GM19455 (cell line): ENCODE measurements at regions not wholly inside any gene's neighbourhood (a gene's known extent, or its start where the extent isn't known, plus 50 kb on each side); places are given as distances from the start of the nearest gene placed in this dataset.
"Not testable (repeated sequence)": the region's sequence is repeated elsewhere in the genome, so short reads cannot be mapped to it uniquely, and the experiment has no call there.

Experiments
- ATAC-seq: cut with Tn5 transposase; IDR thresholded peaks from one replicate; pipeline ENCODE4 v1.9.1; 2021; ENCODE audit not compliant: unreplicated experiment

DNA sequence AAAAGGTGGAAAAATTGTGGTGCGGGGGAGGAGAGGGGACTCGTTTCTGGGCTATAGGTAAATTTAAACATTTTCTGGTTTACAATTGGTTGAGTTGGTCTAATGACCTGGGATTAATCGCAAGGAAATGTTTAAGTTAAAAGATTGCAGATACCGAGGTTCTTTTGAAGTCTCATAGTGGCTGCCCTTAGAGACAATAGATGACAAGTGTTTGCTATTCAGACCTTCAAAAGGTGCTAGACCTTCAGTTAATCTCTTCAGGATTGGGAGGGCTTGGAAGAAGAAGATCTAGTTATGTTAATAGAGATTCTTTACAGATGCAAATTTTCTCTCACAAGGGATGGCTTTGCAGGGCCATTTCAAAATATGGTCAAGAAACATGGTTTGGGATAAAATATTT, 2286.1 kb upstream of the AGA start:
- ATAC-seq: no peak

DNA sequence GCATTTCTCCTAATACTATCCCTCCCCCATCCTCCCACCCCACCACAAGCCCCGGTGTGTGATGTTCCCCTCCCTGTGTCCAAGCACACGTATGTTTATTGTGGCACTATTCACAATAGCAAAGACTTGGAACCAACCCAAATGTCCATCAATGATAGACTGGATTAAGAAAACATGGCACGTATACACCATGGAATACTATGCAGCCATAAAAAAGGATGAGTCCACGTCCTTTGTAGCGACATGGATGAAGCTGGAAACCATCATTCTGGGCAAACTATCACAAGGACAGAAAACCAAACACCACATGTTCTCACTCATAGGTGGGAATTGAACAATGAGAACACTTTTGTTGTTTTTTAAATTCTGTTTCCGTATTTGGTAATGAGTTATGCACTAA, 2294.6 kb upstream of the AGA start:
- ATAC-seq: not testable (repeated sequence)

DNA sequence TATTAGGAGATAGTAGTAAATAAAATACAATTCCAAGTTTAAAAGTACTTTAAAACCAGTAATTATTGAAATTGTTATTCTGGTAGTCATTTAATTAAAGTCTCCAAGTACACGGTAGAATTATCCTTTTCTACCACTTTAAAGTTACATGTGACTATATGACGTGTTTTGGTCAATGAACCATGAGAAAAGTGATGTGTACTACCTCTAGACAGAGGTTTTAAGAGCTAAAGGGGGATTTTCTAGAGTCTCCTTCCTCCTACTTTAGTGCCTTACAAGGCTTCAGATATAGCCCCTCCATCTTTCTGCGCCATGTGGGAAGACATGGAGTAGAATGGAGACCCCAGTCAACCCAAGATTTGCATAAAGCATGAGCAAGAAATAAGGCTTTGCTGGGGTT, 2296.6 kb upstream of the AGA start:
- no peak for ATAC-seq

DNA sequence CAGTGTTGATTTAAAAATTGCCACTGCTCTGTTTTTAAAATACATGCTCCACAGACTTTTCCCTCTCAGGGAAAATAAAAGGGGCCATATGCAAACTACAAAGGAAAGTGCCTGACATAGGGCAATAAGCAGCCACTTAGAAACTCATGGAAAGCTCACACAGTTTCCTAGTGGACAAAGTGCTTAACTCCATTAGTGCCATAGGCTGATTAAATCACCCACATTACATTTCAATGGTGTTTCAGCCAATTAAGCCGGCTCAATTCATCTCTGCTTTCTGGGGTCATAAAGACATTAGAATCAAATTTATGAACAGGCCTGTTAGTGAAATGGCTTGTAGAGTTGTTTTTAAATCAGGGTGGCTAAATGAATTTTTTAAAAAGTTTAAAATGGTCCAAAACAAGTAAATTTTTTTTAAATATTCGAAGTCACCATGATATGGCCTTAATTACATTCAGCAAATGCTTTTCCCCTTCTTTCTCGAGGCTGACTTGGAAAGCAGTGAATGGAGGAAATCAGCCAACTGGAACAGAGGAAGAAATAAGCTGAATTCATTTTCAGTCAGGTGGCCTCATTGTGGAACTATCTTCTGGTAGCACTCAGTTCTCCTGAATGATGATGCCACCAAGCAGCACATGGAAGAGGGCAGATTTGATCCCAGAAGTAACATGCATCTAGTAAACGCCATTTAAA, 2305.1 kb upstream of the AGA start:
- no peak for ATAC-seq

DNA sequence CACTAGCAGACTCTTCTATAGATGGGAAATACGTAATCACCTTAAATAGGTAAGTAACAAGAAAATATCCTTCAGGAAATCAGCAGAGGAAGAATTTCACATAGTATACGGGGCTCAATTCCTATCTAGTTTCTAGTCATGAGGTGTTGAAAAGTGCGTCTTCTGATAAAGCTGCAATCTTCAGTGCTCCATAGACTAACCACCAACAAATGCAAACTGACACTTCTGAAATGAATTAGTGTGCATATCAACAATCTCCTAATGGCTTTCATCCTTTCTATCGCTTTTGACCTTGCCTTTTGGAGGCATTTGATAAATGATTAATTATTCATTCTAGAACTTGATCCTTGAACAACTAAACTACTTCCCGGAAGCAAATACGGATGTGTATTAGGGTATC, 2306.6 kb upstream of the AGA start:
- ATAC-seq: no peak

DNA sequence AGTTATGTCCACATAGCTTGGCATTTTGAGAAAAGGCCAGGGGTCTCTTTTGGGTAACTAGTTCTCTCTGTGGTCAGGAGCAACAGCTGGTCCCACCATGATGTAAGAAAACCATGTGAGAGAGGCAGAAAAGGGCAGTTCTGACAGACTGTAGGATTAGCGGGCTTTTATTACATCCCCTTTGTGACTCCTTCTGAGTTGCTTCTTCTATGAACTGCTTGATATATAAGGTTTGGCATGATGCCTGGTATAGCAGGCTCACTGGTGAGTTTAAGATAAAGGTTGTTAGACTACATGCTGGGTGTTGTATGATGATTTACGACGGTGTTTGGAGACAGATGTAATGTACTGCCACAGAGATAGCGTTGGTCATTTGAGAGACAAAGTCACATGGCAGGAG, 2308.1 kb upstream of the AGA start:
- ATAC-seq: no peak

DNA sequence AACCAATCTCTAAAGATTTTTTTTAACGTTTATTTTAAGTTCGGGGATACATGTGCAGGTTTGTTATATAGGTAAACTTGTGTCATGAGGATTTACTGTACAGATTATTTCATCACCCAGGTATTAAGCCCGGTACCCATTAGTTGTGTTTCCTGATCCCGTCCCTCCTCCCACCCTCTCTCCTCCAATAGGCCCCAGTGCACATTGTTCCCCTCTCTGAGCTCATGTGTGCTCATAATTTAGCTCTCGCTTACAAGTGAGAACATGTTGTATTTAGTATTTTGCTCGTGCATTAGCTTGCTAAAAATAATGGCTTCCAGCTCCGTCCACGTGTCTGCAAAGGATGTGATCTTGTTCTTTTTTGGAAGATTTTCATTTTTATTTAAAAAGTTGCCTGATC, 2309.4 kb upstream of the AGA start:
- ATAC-seq: no peak

DNA sequence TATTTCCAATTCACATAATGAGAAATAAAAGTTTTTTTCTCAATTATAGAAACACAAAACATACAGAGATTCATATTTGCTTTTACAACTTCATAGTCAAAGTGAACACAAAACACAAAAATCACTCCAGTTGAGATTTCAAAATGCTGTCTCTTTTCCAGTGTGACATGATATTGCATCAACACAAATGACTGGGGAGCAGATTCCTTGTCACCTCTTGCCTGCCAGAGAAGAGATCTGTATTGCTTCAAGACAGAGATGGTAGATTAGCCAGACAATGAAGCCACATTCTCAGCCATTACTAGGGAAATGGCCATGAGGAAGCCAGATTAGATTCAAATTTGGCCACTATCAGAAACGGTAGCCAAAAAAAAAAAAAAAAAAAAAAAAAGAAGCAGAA, 2313.1 kb upstream of the AGA start:
- ATAC-seq: no peak

DNA sequence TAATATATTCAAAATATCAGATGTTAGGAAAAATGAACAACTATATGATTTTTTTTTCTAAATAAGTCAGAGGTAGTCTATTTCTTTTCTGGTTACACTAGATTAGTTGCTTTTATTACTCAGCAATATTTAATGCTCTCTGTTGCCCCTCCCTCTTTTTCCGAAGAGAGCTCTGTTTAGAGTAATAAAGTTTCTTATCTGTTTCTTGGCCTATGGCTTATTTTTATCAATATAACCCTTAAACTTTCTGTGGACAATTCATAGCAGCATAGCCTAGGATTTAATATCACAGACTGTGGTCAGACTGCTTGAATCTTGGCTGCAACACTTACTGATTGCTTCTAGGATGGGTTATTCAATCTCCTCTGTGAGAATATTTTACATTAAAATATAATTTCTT, 2315.4 kb upstream of the AGA start:
- no peak for ATAC-seq

DNA sequence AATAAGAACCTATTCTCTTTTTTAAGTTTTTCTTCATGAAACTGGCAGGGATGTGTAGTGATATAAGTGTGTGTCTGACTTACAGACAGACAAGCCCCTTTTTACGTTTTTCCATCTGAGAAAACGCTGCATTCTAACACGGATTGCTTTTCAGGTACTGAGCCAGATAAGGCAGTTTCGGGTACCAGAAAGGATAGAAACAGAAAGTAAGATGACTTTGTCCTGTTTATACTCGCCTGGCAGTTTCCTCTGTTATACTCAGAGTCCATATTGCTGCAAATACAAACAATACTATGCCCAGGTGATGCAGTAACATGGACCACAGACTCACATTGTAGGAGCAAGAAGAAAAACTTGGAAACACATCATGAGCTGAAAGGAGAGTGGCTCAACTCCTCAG, 2320.6 kb upstream of the AGA start:
- no peak for ATAC-seq

DNA sequence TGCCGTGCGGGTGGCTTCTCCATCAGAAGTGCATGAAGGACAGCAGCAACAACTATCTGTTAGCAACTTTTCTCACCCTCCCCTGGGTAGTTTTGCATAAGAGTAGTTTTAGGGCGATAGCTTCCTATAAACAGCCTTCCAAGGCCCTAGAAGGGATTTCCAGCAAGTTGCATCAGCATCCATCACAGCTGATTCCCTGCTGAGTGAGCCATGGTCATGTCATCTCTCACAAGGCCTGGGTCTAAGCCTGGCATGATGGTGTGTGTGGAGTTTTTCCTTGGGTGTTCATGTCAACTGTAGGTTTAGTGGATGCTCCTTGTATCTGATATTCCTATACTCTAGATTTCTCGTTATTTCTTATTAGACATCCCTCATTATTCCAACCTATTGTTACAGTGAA, 2324.7 kb upstream of the AGA start:
- no peak for ATAC-seq

DNA sequence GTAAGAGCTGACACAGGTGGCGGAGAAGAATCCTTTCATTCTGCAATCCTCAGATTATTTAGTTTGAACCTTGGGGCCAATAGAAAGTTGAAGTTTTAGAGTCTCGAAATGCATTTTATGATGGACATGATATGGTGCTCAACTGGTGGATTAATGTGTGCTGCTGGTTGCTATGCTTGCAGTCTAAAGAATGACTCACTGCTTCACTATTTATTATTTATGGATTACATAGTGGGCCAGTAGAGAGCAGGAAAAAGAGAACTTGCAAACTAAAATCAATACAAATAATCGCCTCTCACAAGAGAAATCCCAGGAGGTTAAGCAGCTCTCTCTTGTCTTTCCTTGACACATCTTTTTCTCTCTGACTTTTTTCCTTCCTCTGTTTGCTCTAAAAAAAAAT, 2326.8 kb upstream of the AGA start:
- ATAC-seq: no peak

DNA sequence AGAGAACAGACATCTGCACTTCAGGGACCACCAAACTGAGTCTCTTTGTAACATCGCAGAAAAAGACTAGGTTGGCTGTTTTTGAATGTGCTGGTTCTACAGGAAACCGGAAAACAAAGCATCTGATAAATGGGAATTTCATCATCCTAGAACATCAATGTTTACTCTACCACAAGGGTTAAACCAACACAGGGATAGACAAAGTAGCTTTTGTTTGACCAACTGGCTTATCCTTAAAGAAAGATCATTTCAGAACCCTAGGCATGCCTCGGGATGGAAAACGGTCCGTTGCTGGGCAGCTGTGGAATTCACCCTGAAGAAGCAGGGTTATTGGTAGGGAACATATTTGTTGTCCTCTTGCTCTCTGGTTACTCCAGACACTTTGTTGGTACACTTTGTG, 2355.5 kb upstream of the AGA start:
- no peak for ATAC-seq

DNA sequence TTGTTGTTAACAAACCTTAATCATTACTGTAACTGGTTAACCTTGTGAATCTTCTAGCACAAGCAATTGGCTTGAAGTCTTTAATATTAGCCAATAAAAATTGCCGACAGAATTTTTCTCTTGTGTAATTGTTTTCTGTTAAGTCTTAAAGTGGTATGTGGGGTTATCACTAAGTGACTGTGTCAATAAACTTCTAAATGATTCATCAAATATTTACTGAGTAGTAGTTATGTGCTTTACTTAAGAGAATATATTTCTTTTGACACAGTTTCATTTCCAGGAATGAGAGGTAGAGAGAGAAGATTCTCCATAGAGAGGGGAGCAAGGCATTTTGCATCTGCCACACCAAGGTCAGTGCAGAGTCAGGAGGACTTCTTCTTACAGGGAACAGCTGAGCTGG, 2361.6 kb upstream of the AGA start:
- ATAC-seq: no peak

DNA sequence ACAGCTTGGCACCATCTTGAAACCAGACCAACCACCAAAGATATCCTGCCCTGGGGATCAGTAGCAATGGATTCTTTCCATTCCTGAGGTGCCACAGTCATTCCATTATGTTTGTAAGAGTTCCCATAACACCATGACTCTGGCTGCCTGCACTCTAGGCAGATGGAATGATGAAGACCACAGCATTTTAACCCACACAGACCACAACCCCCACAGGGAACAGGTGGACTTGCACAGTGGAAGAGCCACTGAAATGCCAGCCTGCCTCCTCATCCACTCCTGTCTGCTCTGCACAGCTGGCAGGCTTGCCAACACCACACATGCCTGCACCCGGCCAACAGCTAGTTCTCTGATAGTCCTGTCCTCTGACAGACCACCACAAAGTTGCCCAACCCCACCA, 2362.2 kb upstream of the AGA start:
- ATAC-seq: no peak

DNA sequence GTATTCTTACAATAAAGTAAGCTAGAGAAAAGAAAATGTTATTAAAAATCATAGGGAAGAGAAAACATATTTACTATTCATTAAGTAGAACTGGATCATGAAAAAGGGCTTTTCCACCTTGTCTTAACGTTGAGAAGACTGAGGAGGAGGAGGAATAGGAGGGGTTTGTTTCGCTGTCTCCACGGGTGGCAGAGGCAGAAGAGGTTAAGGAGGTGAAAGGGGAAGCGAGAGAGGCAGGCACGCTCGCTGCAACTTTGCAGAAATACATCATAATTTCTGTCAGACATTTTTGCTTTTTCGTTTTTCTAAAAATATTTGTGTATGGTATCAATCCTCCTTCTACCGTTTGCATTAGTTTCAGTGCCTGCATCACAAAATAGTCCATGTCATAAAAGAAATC, 2375.1 kb upstream of the AGA start:
- no peak for ATAC-seq

DNA sequence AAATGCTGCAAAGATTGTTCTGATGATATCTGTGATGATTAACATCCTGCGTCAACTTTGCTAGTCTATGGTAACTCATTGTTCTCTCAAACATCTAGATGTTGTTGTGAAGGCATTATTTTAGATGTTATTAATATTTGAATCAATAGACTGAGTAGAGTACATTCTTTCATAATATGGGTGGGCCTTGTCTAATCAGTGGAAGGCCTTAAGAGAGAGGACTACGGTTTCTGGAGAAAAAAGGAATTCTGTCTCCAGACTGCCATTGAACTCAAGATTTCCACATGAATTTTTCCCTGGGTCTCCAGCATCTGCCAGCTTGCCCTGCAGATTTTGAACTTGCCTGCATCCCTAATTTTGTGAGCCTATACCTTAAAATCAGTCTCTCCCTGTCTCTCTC, 2381.1 kb upstream of the AGA start:
- ATAC-seq: no peak

DNA sequence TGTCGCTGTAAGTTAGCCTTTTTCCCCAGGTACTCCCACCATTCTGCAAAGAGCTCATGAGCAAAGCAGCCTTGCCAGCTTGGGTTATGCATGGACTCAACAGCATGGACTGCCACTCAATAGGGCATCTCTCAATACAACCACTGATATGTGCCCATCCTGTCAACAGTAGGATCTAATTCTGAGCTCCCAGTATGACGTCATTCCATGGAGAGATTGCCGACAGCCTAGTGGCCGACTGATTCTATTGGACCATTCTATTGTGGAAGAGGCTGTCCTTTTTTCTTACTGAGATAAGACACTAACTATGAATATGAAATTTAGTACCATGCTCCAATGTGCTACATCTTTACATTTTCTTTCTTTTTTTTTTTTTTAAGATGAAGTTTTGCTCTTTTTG, 2389.0 kb upstream of the AGA start:
- ATAC-seq: no peak

DNA sequence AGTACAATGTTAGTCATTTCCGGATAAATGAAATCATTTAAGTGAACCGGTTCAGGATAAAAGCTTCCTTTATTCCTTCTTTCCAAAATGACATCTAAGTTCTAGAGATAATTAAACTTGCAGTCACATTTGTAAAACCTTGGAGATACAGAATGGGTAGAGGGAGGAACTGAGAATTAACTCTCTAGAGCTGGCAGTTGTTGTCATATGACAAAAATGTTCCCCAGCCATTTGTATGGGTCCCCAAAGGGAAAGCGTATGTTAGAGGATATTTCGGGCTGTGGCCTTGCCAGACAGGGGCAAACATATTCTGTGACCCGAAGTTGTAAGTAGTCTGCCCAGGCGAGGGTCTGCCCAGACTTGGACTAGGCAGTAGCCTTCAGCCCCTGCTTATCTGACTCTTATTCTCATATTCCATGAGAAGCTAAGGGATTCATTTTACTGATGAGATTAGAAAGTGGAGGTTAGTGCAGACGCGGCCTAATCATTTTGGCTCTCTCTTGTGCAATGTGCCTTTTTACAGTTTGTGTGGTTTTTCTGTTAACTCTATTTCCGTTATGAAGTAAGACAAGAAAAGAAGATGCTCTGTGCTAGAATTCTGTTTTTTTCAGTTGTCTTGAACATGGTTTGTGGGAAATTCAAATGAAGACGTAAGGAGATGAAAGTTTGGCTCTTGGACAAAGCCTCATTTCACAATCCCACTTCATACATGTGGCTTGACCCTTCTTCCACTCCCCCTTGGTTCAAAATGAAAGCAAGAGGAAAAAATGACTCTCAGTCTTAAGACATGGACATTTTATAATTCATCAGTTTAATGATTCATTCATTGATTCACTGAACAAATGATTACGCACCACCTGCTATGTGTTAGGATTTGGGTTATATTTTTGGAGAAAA, 2394.2 kb upstream of the AGA start:
- no peak for ATAC-seq

DNA sequence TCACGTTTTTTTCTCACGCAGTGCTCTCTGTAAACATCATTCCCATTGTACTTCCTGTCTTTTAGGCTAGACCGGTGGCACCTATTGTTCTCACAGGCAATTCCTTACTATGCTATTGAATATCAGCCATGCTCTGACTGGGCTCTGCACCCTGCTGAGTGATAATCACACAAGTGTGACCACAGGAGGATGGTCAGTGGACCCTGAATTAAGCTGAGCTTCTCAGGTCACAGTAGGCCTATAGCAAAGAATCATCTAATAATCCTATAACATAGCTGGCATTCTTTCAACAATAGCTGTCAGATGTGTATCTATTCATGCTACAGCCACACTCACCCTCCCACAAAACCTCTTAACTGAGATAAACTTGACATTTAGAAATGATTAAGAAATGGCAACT, 2399.8 kb upstream of the TENM3 start:
- ATAC-seq: no peak

DNA sequence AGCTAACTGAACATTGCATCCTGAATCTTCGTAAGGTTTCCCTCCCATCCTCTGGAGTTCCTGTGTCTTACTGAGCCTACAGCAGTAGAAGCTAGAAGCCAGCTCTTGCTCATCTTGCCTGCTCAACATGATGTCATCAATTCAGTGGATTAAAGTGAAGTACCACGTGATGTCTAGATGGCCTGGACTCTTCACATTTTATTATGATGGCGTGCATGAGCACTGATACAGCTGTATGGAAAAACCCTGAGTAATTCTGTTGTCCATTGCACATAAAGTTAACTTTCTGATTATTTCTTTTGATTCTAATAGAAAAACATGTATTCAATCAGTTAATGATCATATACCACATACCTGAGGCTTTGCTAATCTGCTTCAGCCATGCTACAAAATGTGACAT, 2387.7 kb upstream of the TENM3 start:
- ATAC-seq: no peak

DNA sequence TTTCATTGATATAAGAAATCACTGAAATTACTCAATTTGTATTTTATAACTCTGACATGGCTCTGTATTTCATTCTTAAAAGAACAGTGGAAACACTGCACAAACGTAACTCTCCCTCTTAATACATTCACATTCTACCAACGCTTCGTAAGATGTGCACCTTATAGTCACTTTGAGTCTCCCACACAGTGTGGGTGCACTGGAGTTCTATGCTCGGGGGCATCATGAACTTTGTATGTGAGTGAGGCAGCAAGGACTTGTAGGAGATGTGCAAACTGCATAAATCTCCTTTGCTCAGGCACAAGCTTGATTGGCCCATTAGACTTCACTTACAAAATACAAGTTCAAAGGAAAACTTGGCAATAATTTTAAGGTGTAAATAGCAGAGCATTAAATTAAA, 2385.0 kb upstream of the TENM3 start:
- no peak for ATAC-seq
